ENCODE measurements at regions not wholly inside any gene's neighbourhood (a gene's known extent, or its start where the extent isn't known, plus 50 kb on each side); places are given as distances from the start of the nearest gene placed in this dataset.

GRCh38 chr3:124572851-124573405 lies 157.3 kb upstream of the UMPS start:
- Mint-ChIP-seq H3K9me3 (no peaks in the 10 kb centered on the region), H3K27ac (no peak overlapping the region), H3K4me3 (no peak overlapping the region), H3K27me3 (peaks cover 0 to 4% of the 10 kb centered on the region in 2 donors), H3K4me1 (peaks cover 19 to 49% of the 10 kb centered on the region in 2 donors), H3K36me3 (no peaks in the 10 kb centered on the region)
- DNase-seq (no peak), ATAC-seq (replicated peaks) (no peak)

DNA sequence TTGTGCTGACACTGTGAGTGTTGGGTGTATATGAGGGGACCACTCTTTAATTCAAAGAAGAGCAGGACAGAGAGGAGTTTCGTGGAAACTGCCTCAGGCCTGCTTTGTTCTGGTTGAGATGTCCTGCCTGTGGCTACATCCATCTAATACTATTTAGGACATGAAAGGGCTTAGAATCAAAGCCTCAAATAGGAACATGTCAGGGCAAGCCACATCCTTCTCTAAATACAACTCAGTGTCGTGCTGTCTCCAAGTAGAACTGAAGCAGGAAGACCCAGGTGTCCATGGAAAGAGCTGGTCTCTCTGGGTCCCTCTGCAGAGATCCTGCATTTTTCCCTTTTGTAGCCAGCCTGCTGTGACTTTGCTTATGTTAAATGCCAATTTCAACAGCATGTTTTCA lies 156.2 kb upstream of the UMPS start:
- peaks cover 24 to 47% of the 10 kb centered on the region in 2 donors for H3K4me1 Mint-ChIP-seq
- no peak for DNase-seq
- no peak overlapping the region for H3K4me3 Mint-ChIP-seq
- no peaks in the 10 kb centered on the region for H3K36me3 Mint-ChIP-seq
- H3K9me3 Mint-ChIP-seq, result no peaks in the 10 kb centered on the region
- H3K27ac Mint-ChIP-seq, result no peak overlapping the region
- ATAC-seq (replicated peaks), result no peak
- H3K27me3 Mint-ChIP-seq, result peaks cover 0 to 7% of the 10 kb centered on the region in 2 donors

- H3K27me3 Mint-ChIP-seq, result peaks cover 10 to 15% of the 10 kb centered on the region in 2 donors
- DNase-seq (no peak), ATAC-seq (replicated peaks) (peak; percentile 55)
- peak overlapping the region in 1 of 2 donors; percentile 1 for H3K4me3 Mint-ChIP-seq
- H3K9me3 Mint-ChIP-seq, result no peaks in the 10 kb centered on the region
- H3K4me1 Mint-ChIP-seq, result peaks cover 17 to 30% of the 10 kb centered on the region in 2 donors
- H3K36me3 Mint-ChIP-seq, result no peaks in the 10 kb centered on the region
- H3K27ac Mint-ChIP-seq, result peak overlapping the region; percentile 79
Measured at GRCh38 chr3:124576565-124577493, 153.4 kb upstream of the UMPS start.

- ATAC-seq (replicated peaks) (peak; percentile 84 to 91), DNase-seq (no peak)
- Mint-ChIP-seq H3K9me3 (no peaks in the 10 kb centered on the region), H3K36me3 (no peaks in the 10 kb centered on the region), H3K4me3 (no peak overlapping the region), H3K4me1 (peaks cover 17 to 30% of the 10 kb centered on the region in 2 donors), H3K27me3 (peaks cover 15 to 22% of the 10 kb centered on the region in 2 donors), H3K27ac (peak overlapping the region; percentile 76)
Measured at GRCh38 chr3:124577494-124578167, 152.6 kb upstream of the UMPS start.

- Mint-ChIP-seq H3K36me3 (no peaks in the 10 kb centered on the region), H3K27ac (no peak overlapping the region), H3K4me1 (peaks cover 19 to 40% of the 10 kb centered on the region in 2 donors), H3K4me3 (no peak overlapping the region), H3K27me3 (peaks cover 29 to 30% of the 10 kb centered on the region in 2 donors), H3K9me3 (no peaks in the 10 kb centered on the region)
- ATAC-seq (replicated peaks), result no peak
- DNase-seq, result no peak
Measured at GRCh38 chr3:124579641-124580040, 150.6 kb upstream of the UMPS start.

GRCh38 chr3:124582196-124582595 lies 148.1 kb upstream of the UMPS start:
- H3K27me3 Mint-ChIP-seq, result peaks cover 52 to 55% of the 10 kb centered on the region in 2 donors

DNA sequence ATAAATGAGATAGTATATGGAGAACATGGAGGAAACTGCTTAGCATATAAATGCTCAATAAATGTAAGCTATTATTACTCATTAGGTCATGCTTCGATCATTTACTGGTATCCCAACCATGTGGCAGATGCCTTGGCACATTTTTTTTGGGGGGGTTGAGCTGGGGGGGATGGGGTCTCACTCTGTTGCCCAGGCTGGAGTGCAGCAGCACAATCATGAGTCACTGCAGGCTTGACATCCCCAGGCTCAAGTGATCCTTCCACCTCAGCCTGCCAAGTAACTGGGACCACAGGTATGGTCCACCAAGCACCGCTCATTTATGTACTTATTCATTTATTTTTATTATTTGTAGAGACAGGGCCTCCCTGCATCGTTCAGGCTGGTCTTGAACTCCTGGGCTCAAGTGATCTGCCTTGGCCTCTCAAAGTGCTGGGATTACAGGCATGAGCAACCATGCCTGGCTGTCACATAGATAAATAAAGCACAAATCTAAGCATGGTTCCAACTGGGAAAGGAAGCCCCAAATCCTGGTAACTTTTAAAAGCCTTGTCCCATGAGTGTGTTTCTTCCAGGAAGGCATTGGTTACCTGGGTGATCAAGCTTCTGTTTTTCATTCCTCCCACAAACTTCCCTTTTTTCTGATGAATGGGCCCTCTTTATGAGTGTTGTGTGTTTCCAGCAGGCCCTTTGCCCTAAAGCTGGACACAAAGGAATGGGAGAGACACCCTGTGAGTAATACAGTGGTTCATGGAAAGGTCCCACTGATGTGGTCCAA lies 147.4 kb upstream of the UMPS start:
- no peak overlapping the region for H3K4me3 Mint-ChIP-seq
- H3K36me3 Mint-ChIP-seq, result no peaks in the 10 kb centered on the region
- DNase-seq (no peak), ATAC-seq (replicated peaks) (peak in 1 of 2 donors; percentile 41)
- peaks cover 25 to 42% of the 10 kb centered on the region in 2 donors for H3K4me1 Mint-ChIP-seq
- no peaks in the 10 kb centered on the region for H3K9me3 Mint-ChIP-seq
- no peak overlapping the region for H3K27ac Mint-ChIP-seq
- peaks cover 57 to 60% of the 10 kb centered on the region in 2 donors for H3K27me3 Mint-ChIP-seq

More at GRCh38 chr3:124582196-124582595, 148.1 kb upstream of the UMPS start:
- no peak overlapping the region for H3K27ac Mint-ChIP-seq
- H3K4me3 Mint-ChIP-seq, result no peak overlapping the region
- H3K36me3 Mint-ChIP-seq, result no peaks in the 10 kb centered on the region
- H3K4me1 Mint-ChIP-seq, result peaks cover 27 to 48% of the 10 kb centered on the region in 2 donors
- no peak for DNase-seq
- no peaks in the 10 kb centered on the region for H3K9me3 Mint-ChIP-seq
- ATAC-seq (replicated peaks), result no peak

DNA sequence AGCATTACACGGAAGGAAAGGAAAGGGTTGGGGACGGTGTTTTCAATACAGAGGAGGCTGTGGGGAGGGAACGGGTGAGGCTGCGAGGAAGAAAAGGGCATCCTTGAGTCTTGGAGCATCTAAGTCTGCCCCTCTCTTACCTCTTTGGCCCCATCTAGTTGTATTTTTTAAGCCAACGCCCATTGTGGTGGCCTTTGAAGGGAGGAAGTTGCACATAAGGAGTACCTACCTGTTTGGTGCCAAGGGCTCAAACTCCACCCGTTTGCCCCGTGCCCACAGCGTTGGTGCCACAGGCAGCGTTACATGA lies 146.1 kb upstream of the UMPS start:
- H3K27ac Mint-ChIP-seq, result no peak overlapping the region
- DNase-seq (no peak), ATAC-seq (replicated peaks) (peak; percentile 5 to 30)
- H3K27me3 Mint-ChIP-seq, result peaks cover 67 to 74% of the 10 kb centered on the region in 2 donors
- H3K9me3 Mint-ChIP-seq, result no peaks in the 10 kb centered on the region
- peak overlapping the region; percentile 34 to 37 for H3K4me3 Mint-ChIP-seq
- H3K4me1 Mint-ChIP-seq, result peaks cover 18 to 30% of the 10 kb centered on the region in 2 donors
- no peaks in the 10 kb centered on the region for H3K36me3 Mint-ChIP-seq

GRCh38 chr3:124584552-124585391 lies 145.5 kb upstream of the UMPS start:
- H3K36me3 Mint-ChIP-seq, result no peaks in the 10 kb centered on the region
- H3K4me1 Mint-ChIP-seq, result peaks cover 16 to 29% of the 10 kb centered on the region in 2 donors
- ATAC-seq (replicated peaks) (peak; percentile 63 to 66), DNase-seq (no peak)
- no peaks in the 10 kb centered on the region for H3K9me3 Mint-ChIP-seq
- peaks cover 68 to 75% of the 10 kb centered on the region in 2 donors for H3K27me3 Mint-ChIP-seq
- H3K4me3 Mint-ChIP-seq, result peak overlapping the region; percentile 72 to 87
- H3K27ac Mint-ChIP-seq, result peak overlapping the region; percentile 51

GRCh38 chr3:124586126-124587052 lies 143.9 kb upstream of the UMPS start:
- H3K36me3 Mint-ChIP-seq, result no peaks in the 10 kb centered on the region
- no peaks in the 10 kb centered on the region for H3K9me3 Mint-ChIP-seq
- peak overlapping the region in 1 of 2 donors; percentile 87 for H3K4me3 Mint-ChIP-seq
- no peak overlapping the region for H3K27ac Mint-ChIP-seq
- H3K4me1 Mint-ChIP-seq, result peaks cover 16 to 29% of the 10 kb centered on the region in 2 donors
- DNase-seq (no peak), ATAC-seq (replicated peaks) (no peak)
- H3K27me3 Mint-ChIP-seq, result peaks cover 65 to 76% of the 10 kb centered on the region in 2 donors

DNA sequence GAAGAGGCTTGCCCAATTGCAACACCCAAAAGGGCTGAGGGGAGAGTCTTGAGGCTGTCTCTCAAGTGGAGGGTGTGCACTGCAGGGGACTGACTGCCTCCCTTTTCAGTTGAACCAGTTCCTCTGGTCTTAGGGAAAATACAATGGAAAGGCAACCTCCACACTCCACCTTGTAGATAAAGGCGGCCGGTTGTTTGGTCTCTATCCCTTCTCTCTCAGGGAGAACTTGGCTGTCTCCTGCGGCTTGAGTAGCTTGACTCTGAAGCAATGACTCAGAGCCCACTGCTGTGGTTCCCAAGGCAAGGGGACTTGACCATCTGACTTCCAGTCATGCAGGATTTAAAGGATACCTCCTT lies 143.2 kb upstream of the UMPS start:
- H3K9me3 Mint-ChIP-seq, result no peaks in the 10 kb centered on the region
- H3K27me3 Mint-ChIP-seq, result peaks cover 59 to 70% of the 10 kb centered on the region in 2 donors
- no peak for DNase-seq
- H3K27ac Mint-ChIP-seq, result no peak overlapping the region
- no peak overlapping the region for H3K4me3 Mint-ChIP-seq
- H3K4me1 Mint-ChIP-seq, result peaks cover 16 to 29% of the 10 kb centered on the region in 2 donors
- no peak for ATAC-seq (replicated peaks)
- no peaks in the 10 kb centered on the region for H3K36me3 Mint-ChIP-seq

- Mint-ChIP-seq H3K27ac (no peak overlapping the region), H3K27me3 (peaks cover 57 to 73% of the 10 kb centered on the region in 2 donors), H3K36me3 (no peaks in the 10 kb centered on the region), H3K4me1 (peaks cover 20 to 35% of the 10 kb centered on the region in 2 donors), H3K4me3 (no peak overlapping the region), H3K9me3 (no peaks in the 10 kb centered on the region)
- no peak for DNase-seq
- ATAC-seq (replicated peaks), result no peak
Measured at GRCh38 chr3:124588036-124588435, 142.2 kb upstream of the UMPS start.
